ENCODE measurements at regions not wholly inside any gene's neighbourhood (a gene's known extent, or its start where the extent isn't known, plus 50 kb on each side); places are given as distances from the start of the nearest gene placed in this dataset.

- TF ChIP-seq CTCF (IDR thresholded peaks at IDR 0.05; ENCODE audit: insufficient read depth, low read length, poor library complexity, severe bottlenecking) (no peak), EZH2phosphoT487 (conservative IDR thresholded peaks at IDR 0.05; ENCODE audit: low read length) (no peak)
These were observed 1264.9 kb upstream of the USP15 start for GRCh38 chr12:60995256-60995825.
